Peyer's patch (tissue), 4 donors: ENCODE measurements at regions not wholly inside any gene's neighbourhood (a gene's known extent, or its start where the extent isn't known, plus 50 kb on each side); places are given as distances from the start of the nearest gene placed in this dataset.

Experiments
- DNase-seq, 3 donors: peaks; one replicate each; pipeline ENCODE4 v3.0.0-alpha.2; 2017 to 2019
- H3K27ac ChIP-seq, 4 donors: fragments of 200-600 bp; sonication (generic); one replicate each; pipeline ENCODE4 v1.5.1; 2016 to 2019
- H3K27me3 ChIP-seq, 2 donors: fragments of 200-600 bp; sonication (generic); one replicate each; pipeline ENCODE4 v1.5.1; 2019
- H3K36me3 ChIP-seq, 3 donors: fragments of 200-600 bp; sonication (generic); one replicate each; pipeline ENCODE4 v1.5.1; 2016 to 2019
- H3K4me1 ChIP-seq, 4 donors: fragments of 200-600 bp; sonication (generic); one replicate each; pipeline ENCODE4 v1.5.1; 2016 to 2019
- H3K4me3 ChIP-seq, 4 donors: fragments of 200-600 bp; sonication (generic); 1 replicate in 3 of 4; 2 replicates in 1 of 4; pipeline ENCODE4 v1.5.1; 2016 to 2019; ENCODE audit warnings: mild to moderate bottlenecking in 1 of 4
- H3K9me3 ChIP-seq, 4 donors: fragments of 200-600 bp; sonication (generic); one replicate each; pipeline ENCODE4 v1.5.1; 2016 to 2019; ENCODE audit warnings: mild to moderate bottlenecking in 1 of 4
- POLR2A ChIP-seq, 2 donors: fragments of 450-650 bp; IDR thresholded peaks; one replicate each; pipeline ENCODE4 v1.5.1; 2017; ENCODE audit warnings: antibody characterized with exemption in 2 of 2, mild to moderate bottlenecking in 2 of 2, moderate library complexity in 2 of 2
- TF ChIP-seq, protein P1 (sequence below), 6 experiments: fragments of 450-650 bp in 4 of 6; fragments of 200-600 bp in 2 of 6; sonication (generic) in 1 of 6; IDR thresholded peaks; one replicate each; pipeline ENCODE4 v1.5.1; 2017 to 2019; ENCODE audit warnings: antibody characterized with exemption in 6 of 6, mild to moderate bottlenecking in 3 of 6, moderate library complexity in 1 of 6

GRCh38 chr19:30206187-30206586 is 166.0 kb upstream of the ZNF536 start:
- H3K27me3 ChIP-seq: no peaks in the 10 kb centered on the region
- H3K36me3 ChIP-seq: no peaks in the 10 kb centered on the region
- no peak overlapping the region for H3K4me3 ChIP-seq
- TF ChIP-seq, protein P1, sequence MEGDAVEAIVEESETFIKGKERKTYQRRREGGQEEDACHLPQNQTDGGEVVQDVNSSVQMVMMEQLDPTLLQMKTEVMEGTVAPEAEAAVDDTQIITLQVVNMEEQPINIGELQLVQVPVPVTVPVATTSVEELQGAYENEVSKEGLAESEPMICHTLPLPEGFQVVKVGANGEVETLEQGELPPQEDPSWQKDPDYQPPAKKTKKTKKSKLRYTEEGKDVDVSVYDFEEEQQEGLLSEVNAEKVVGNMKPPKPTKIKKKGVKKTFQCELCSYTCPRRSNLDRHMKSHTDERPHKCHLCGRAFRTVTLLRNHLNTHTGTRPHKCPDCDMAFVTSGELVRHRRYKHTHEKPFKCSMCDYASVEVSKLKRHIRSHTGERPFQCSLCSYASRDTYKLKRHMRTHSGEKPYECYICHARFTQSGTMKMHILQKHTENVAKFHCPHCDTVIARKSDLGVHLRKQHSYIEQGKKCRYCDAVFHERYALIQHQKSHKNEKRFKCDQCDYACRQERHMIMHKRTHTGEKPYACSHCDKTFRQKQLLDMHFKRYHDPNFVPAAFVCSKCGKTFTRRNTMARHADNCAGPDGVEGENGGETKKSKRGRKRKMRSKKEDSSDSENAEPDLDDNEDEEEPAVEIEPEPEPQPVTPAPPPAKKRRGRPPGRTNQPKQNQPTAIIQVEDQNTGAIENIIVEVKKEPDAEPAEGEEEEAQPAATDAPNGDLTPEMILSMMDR (IDR thresholded peaks at IDR 0.05): no peak
- TF ChIP-seq POLR2A (IDR thresholded peaks at IDR 0.05): no peak
- no peak overlapping the region for H3K27ac ChIP-seq
- H3K4me1 ChIP-seq: no peaks in the 10 kb centered on the region
- DNase-seq: no peak
- no peaks in the 10 kb centered on the region for H3K9me3 ChIP-seq

- Histone ChIP-seq H3K27me3 (no peaks in the 10 kb centered on the region), H3K4me1 (no peaks in the 10 kb centered on the region), H3K27ac (no peak overlapping the region), H3K9me3 (no peaks in the 10 kb centered on the region), H3K36me3 (no peaks in the 10 kb centered on the region), H3K4me3 (no peak overlapping the region)
- TF ChIP-seq POLR2A (IDR thresholded peaks at IDR 0.05): no peak
- TF ChIP-seq, protein P1 (IDR thresholded peaks at IDR 0.05): no peak
- DNase-seq: no peak
Observed at GRCh38 chr19:30207357-30207756, 164.8 kb upstream of the ZNF536 start.

DNA sequence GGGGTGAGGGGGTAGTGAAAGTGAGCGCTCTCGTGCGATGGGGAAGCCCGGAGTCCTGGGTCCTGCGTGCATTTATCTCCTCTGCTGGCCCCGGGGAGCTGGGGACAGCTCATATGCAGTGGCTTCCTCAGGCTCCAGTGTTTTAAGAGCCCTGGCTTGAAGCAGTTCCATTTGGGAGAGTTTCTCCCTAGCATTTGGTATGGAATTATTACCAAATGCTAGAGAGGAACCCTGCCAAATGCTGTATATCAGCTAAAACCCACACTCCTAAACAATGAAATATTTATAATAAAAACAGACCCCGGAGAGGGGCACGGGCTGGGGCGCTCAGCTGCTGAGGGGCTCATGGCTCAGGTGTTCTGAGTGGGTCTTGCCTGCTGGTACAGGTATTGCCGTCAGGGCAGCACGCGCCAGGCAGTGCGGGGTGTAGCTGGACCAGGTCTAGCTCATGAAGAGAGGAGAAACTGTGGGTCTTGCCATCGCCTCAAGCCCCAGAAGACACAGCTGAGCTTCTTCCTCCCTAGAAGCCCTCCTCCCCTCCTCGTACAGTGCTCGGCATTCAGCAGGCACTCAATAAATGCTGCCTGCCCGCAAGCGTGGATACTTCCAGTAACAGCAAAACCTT is 163.6 kb upstream of the ZNF536 start:
- Histone ChIP-seq H3K27me3 (no peaks in the 10 kb centered on the region), H3K4me1 (no peaks in the 10 kb centered on the region), H3K36me3 (no peaks in the 10 kb centered on the region), H3K27ac (no peak overlapping the region), H3K9me3 (no peaks in the 10 kb centered on the region), H3K4me3 (no peak overlapping the region)
- no peak for TF ChIP-seq POLR2A (IDR thresholded peaks at IDR 0.05)
- TF ChIP-seq, protein P1 (IDR thresholded peaks at IDR 0.05): no peak
- DNase-seq: no peak

DNA sequence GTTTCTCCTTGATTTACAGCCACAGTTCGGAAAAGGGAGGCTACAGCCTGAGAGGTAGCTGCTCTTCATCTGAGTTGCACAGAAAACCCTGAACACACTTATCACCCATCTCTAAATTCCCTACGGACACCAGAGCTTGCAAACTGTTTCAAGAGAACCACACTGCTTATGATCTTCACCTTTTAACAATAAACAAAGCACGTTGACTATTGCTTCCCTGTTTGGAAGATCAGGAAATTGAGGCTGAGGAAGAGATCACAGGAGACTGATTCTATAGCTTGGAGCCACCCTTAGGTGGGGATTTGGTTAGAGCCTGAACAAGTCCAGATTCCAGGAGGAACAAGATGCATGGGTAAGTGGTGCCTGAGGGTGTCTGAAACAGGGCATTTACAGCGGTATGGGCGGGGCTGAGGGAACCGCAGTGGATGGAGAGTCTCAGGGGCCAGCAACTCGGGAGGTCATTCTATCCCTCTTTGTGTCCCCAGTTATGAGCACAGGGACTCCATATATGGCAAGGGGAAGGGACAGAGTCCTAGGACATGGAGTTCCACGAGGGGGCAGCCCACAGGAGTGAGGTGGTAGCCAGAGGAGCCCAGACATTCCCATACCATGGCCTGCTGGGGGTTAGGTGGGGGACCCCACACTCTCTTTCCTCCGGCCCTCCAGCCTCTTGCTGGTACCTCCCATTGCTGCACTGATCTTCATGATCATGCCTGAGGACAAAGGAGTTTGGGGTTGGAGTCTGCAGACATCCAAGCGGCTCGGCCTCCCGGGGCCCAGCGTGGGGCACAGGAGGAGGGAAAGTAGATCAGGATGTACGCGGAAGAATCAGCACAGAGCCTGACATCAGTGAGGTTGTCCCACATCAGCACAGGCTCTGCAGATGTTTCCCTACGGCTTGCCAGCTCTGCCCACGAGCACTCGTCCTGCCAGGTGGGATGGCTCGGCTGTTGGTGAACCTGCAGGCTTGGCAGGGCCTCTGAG is 162.3 kb upstream of the ZNF536 start:
- no peaks in the 10 kb centered on the region for H3K9me3 ChIP-seq
- H3K4me1 ChIP-seq: no peaks in the 10 kb centered on the region
- DNase-seq: no peak
- H3K27ac ChIP-seq: no peak overlapping the region
- no peak overlapping the region for H3K4me3 ChIP-seq
- no peak for TF ChIP-seq POLR2A (IDR thresholded peaks at IDR 0.05)
- TF ChIP-seq, protein P1 (IDR thresholded peaks at IDR 0.05): no peak
- H3K27me3 ChIP-seq: no peaks in the 10 kb centered on the region
- H3K36me3 ChIP-seq: no peaks in the 10 kb centered on the region

GRCh38 chr19:30212574-30212973 is 159.6 kb upstream of the ZNF536 start:
- TF ChIP-seq POLR2A (IDR thresholded peaks at IDR 0.05): no peak
- TF ChIP-seq, protein P1 (IDR thresholded peaks at IDR 0.05): no peak
- Histone ChIP-seq H3K36me3 (no peaks in the 10 kb centered on the region), H3K27ac (no peak overlapping the region), H3K9me3 (no peaks in the 10 kb centered on the region), H3K4me3 (no peak overlapping the region), H3K27me3 (no peaks in the 10 kb centered on the region), H3K4me1 (no peaks in the 10 kb centered on the region)
- DNase-seq: no peak
